ENCODE measurements at regions not wholly inside any gene's neighbourhood (a gene's known extent, or its start where the extent isn't known, plus 50 kb on each side); places are given as distances from the start of the nearest gene placed in this dataset.

DNA sequence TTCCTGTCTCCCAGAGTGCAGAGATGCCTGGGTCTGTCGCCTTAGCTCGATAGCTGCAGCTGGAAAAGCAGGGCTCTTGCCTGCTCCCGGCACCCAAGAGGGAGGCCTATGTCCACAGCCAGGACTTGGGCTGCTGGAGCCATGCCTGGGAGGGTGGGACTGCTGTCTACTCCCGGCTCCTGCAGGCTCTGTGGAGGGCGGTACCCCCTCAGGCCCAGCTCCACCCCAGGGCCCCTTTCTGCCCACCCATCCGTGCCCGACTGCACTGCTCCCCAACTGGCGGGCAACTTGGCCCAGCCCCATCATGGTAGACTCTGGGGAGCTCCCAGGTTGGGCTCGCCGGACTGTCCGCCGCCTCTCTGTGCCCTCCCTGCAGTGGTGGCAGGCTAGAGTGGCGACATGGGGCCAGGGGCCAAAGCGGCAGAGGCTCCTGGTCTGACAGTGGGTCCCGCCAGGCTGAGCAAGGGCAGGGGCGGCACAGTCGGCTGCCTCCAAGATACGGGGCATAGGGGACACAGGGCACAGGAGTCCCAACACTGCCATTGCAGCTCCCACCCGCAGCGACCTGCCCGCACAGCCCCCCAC is 901.0 kb downstream of the CCDC85A start:
- Histone ChIP-seq H3K4me3 (ENCODE audit: low read depth in 1 of 2, low read length in 1 of 2) (no peak overlapping the region), H3K27me3 (no peaks in the 10 kb centered on the region), H3K4me1 (ENCODE audit: control insufficient read depth in 1 of 2, insufficient read depth in 1 of 2, low read depth in 1 of 2, low read length in 1 of 2) (no peaks in the 10 kb centered on the region), H3K27ac (no peak overlapping the region), H3K36me3 (no peaks in the 10 kb centered on the region), H3K9me3 (no peaks in the 10 kb centered on the region)
- TF ChIP-seq, protein P1, sequence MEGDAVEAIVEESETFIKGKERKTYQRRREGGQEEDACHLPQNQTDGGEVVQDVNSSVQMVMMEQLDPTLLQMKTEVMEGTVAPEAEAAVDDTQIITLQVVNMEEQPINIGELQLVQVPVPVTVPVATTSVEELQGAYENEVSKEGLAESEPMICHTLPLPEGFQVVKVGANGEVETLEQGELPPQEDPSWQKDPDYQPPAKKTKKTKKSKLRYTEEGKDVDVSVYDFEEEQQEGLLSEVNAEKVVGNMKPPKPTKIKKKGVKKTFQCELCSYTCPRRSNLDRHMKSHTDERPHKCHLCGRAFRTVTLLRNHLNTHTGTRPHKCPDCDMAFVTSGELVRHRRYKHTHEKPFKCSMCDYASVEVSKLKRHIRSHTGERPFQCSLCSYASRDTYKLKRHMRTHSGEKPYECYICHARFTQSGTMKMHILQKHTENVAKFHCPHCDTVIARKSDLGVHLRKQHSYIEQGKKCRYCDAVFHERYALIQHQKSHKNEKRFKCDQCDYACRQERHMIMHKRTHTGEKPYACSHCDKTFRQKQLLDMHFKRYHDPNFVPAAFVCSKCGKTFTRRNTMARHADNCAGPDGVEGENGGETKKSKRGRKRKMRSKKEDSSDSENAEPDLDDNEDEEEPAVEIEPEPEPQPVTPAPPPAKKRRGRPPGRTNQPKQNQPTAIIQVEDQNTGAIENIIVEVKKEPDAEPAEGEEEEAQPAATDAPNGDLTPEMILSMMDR (IDR thresholded peaks at IDR 0.05) = no peak

DNA sequence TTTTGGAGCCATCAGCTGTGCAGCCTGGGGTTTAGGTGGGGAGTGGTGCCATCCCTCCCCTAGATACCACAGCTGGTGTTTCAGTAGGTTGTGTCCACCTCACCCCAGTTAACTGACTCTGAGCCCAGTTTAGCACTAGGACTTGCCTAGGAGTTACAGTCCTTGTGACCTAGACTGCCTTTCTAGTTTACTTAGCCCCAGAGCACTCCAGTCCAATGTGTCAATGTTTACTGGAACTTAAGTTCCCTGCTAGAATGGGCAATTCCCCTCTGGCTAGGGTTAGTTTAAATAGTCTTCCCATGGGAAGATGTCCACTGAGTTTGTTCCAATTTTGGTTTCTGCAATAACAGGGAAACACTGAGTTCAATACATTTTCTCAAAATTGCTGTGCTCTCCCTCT is 909.2 kb downstream of the CCDC85A start:
- H3K27me3 ChIP-seq = no peaks in the 10 kb centered on the region
- no peaks in the 10 kb centered on the region for H3K36me3 ChIP-seq
- no peak overlapping the region for H3K4me3 ChIP-seq (ENCODE audit: low read depth in 1 of 2, low read length in 1 of 2)
- no peaks in the 10 kb centered on the region for H3K4me1 ChIP-seq (ENCODE audit: control insufficient read depth in 1 of 2, insufficient read depth in 1 of 2, low read depth in 1 of 2, low read length in 1 of 2)
- H3K9me3 ChIP-seq = no peaks in the 10 kb centered on the region
- no peak overlapping the region for H3K27ac ChIP-seq
- TF ChIP-seq, protein P1 (IDR thresholded peaks at IDR 0.05) = no peak

DNA sequence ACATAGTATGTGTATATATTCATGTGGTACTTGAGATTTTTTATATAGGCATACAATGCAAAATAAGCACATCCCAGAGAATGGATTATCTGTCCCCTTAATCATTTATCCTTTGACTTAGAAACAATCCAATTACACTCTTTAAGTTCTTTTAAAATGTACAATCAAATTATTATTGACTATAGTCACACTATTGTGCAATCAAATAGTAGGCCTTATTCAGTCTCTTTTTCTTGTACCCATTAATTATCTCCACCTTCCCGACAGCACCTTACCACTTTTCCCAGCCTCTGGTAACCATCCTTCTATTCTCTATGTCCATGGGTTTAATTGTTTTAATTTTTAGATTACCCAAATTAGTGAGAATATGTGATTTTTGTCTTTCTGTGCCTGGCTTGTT is 914.1 kb downstream of the CCDC85A start:
- TF ChIP-seq, protein P1 (IDR thresholded peaks at IDR 0.05) = no peak
- Histone ChIP-seq H3K4me3 (ENCODE audit: low read depth in 1 of 2, low read length in 1 of 2) (no peak overlapping the region), H3K9me3 (no peaks in the 10 kb centered on the region), H3K36me3 (no peaks in the 10 kb centered on the region), H3K27ac (no peak overlapping the region), H3K27me3 (no peaks in the 10 kb centered on the region), H3K4me1 (ENCODE audit: control insufficient read depth in 1 of 2, insufficient read depth in 1 of 2, low read depth in 1 of 2, low read length in 1 of 2) (no peaks in the 10 kb centered on the region)

DNA sequence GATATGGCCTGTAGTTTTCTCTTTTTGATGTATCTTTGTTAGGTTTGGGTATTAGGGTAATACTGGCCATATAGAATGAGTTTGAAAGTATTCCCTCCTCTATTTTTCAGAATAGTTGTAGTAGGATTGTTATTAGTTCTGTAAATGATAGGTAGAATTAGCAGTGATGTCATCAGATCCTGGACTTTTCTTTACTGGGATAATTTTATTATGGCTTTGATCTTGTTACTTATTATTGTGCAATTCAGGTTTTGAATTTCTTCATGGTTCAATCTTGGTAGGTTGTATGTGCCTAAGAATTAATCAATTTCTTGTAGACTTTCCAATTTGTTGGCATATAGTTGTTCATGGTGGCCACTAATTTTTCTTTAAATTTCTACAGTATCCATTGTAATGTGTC is 916.6 kb downstream of the CCDC85A start:
- Histone ChIP-seq H3K27ac (no peak overlapping the region), H3K9me3 (no peaks in the 10 kb centered on the region), H3K4me3 (ENCODE audit: low read depth in 1 of 2, low read length in 1 of 2) (no peak overlapping the region), H3K36me3 (no peaks in the 10 kb centered on the region), H3K27me3 (no peaks in the 10 kb centered on the region), H3K4me1 (ENCODE audit: control insufficient read depth in 1 of 2, insufficient read depth in 1 of 2, low read depth in 1 of 2, low read length in 1 of 2) (no peaks in the 10 kb centered on the region)
- TF ChIP-seq, protein P1 (IDR thresholded peaks at IDR 0.05) = no peak

DNA sequence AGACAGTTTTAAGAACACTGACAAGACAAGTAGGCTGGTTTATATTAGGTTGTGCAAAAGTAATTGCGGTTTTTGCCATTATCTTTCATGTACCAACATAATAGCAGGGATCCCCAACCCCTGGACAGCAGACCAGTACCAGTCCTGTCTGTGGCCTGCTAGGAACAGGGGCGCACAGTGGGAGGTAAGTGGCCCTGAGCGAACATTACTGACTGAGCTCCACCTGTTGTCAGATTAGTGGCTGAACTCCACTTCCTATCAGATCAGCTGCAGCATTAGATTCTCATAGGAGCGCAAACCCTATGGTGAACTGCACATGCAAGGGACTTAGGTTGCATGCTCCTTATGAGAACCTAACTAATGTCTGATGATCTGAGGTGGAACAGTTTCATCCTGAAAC is 921.9 kb downstream of the CCDC85A start:
- Histone ChIP-seq H3K36me3 (no peaks in the 10 kb centered on the region), H3K4me3 (ENCODE audit: low read depth in 1 of 2, low read length in 1 of 2) (no peak overlapping the region), H3K27me3 (no peaks in the 10 kb centered on the region), H3K4me1 (ENCODE audit: control insufficient read depth in 1 of 2, insufficient read depth in 1 of 2, low read depth in 1 of 2, low read length in 1 of 2) (no peaks in the 10 kb centered on the region), H3K27ac (no peak overlapping the region), H3K9me3 (no peaks in the 10 kb centered on the region)
- TF ChIP-seq, protein P1 (IDR thresholded peaks at IDR 0.05) = no peak

DNA sequence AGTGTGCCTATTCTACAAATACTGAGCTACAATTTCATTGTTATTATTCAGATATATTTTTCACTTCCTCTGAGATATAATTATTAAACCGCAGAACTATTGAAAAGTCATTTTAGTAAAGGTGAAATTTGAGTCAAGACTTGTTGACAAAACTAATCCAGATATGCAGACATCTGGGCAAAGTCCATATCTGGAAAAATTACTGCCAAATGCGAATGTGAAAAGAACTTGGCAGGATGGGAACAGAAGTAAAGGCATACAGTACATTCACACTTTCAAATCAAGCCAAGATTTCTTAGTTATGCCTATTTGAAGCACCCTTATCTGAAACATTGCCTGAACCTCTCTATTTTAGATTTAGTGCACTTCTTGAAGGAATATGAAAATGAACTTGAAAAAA is 923.6 kb downstream of the CCDC85A start:
- Histone ChIP-seq H3K4me1 (ENCODE audit: control insufficient read depth in 1 of 2, insufficient read depth in 1 of 2, low read depth in 1 of 2, low read length in 1 of 2) (no peaks in the 10 kb centered on the region), H3K4me3 (ENCODE audit: low read depth in 1 of 2, low read length in 1 of 2) (no peak overlapping the region), H3K27ac (no peak overlapping the region), H3K9me3 (no peaks in the 10 kb centered on the region), H3K27me3 (no peaks in the 10 kb centered on the region), H3K36me3 (no peaks in the 10 kb centered on the region)
- TF ChIP-seq, protein P1 (IDR thresholded peaks at IDR 0.05) = no peak

All from neutrophil (primary cell).